H9 (cell line): ENCODE measurements at regions not wholly inside any gene's neighbourhood (a gene's known extent, or its start where the extent isn't known, plus 50 kb on each side); places are given as distances from the start of the nearest gene placed in this dataset.

Experiments
- DNase-seq: peaks from one replicate; pipeline ENCODE4 v3.0.0-alpha.2; 2017
- H2AFZ ChIP-seq: one replicate; pipeline ENCODE4 v1.6.1; 2013; ENCODE audit warnings: mild to moderate bottlenecking, low read length, control low read depth, moderate library complexity
- H2AK5ac ChIP-seq: 2 replicates; pipeline ENCODE4 v1.6.1; 2013; ENCODE audit warnings: low read length, control low read depth, mixed read lengths; ENCODE audit not compliant: insufficient read length
- H2BK120ac ChIP-seq: one replicate; pipeline ENCODE4 v1.6.1; 2013; ENCODE audit warnings: low read depth, mild to moderate bottlenecking, low read length, control low read depth, inconsistent platforms; ENCODE audit not compliant: poor library complexity, severe bottlenecking
- H2BK12ac ChIP-seq: 2 replicates; pipeline ENCODE4 v1.6.1; 2013; ENCODE audit warnings: low read length, control low read depth, mixed read lengths, low read depth; ENCODE audit not compliant: insufficient read length
- H2BK15ac ChIP-seq: 2 replicates; pipeline ENCODE4 v1.6.1; 2013; ENCODE audit warnings: low read depth, low read length, control low read depth
- H2BK20ac ChIP-seq: one replicate; pipeline ENCODE4 v1.6.1; 2013; ENCODE audit warnings: low read depth, mild to moderate bottlenecking, low read length, control low read depth, inconsistent platforms; ENCODE audit not compliant: poor library complexity, severe bottlenecking
- H2BK5ac ChIP-seq: 2 replicates; pipeline ENCODE4 v1.6.1; 2013; ENCODE audit warnings: low read length, control low read depth, mixed read lengths; ENCODE audit not compliant: insufficient read length
- H3K14ac ChIP-seq: 2 replicates; pipeline ENCODE4 v1.6.1; 2013; ENCODE audit warnings: low read length, control low read depth; ENCODE audit not compliant: insufficient read depth
- H3K18ac ChIP-seq: 2 replicates; pipeline ENCODE4 v1.6.1; 2013; ENCODE audit warnings: low read depth, mild to moderate bottlenecking, mixed read lengths, low read length, control low read depth; ENCODE audit not compliant: insufficient read length
- H3K23ac ChIP-seq: 2 replicates; pipeline ENCODE4 v1.6.1; 2013; ENCODE audit warnings: low read length, control low read depth, mixed read lengths, low read depth; ENCODE audit not compliant: insufficient read length
- H3K23me2 ChIP-seq: 2 replicates; pipeline ENCODE4 v1.6.1; 2013; ENCODE audit warnings: low read depth, mild to moderate bottlenecking, mixed read lengths, low read length, control low read depth; ENCODE audit not compliant: insufficient read length, poor library complexity, severe bottlenecking
- H3K27ac ChIP-seq: 2 replicates; pipeline ENCODE4 v1.5.1; 2013; ENCODE audit warnings: low read length, control low read depth, mixed read lengths, low read depth; ENCODE audit not compliant: insufficient read length
- H3K27me3 ChIP-seq: 2 replicates; pipeline ENCODE4 v1.6.1; 2013; ENCODE audit warnings: low read length, control low read depth, inconsistent platforms; ENCODE audit not compliant: insufficient read depth
- H3K4ac ChIP-seq: 2 replicates; pipeline ENCODE4 v1.6.1; 2013; ENCODE audit warnings: low read depth, mild to moderate bottlenecking, control low read depth, inconsistent platforms, low read length, moderate library complexity
- H3K4me1 ChIP-seq: 2 replicates; pipeline ENCODE4 v1.6.1; 2013; ENCODE audit warnings: low read length, control low read depth, inconsistent platforms; ENCODE audit not compliant: insufficient read depth
- H3K4me2 ChIP-seq: 2 replicates; pipeline ENCODE4 v1.6.1; 2013; ENCODE audit warnings: low read length, control low read depth, mixed read lengths; ENCODE audit not compliant: insufficient read length, insufficient read depth
- H3K56ac ChIP-seq: 2 replicates; pipeline ENCODE4 v1.6.1; 2013; ENCODE audit warnings: low read depth, mild to moderate bottlenecking, mixed read lengths, low read length, control low read depth; ENCODE audit not compliant: insufficient read length
- H3K79me1 ChIP-seq: 2 replicates; pipeline ENCODE4 v1.6.1; 2013; ENCODE audit warnings: low read depth, mild to moderate bottlenecking, moderate library complexity, low read length, control low read depth, inconsistent platforms; ENCODE audit not compliant: insufficient read depth, poor library complexity, severe bottlenecking
- H3K79me2 ChIP-seq: 2 replicates; pipeline ENCODE4 v1.6.1; 2013; ENCODE audit warnings: low read length, control low read depth, inconsistent platforms; ENCODE audit not compliant: insufficient read depth
- H3K9ac ChIP-seq: 2 replicates; pipeline ENCODE4 v1.6.1; 2013; ENCODE audit warnings: low read length, control low read depth, mixed read lengths; ENCODE audit not compliant: insufficient read length; ENCODE audit errors: extremely low read depth
- H3K9me3 ChIP-seq: one replicate; pipeline ENCODE4 v1.6.1; 2013; ENCODE audit warnings: low read depth, low read length, inconsistent platforms; ENCODE audit not compliant: control insufficient read depth
- H3T11ph ChIP-seq: one replicate; pipeline ENCODE4 v1.6.1; 2013; ENCODE audit warnings: mild to moderate bottlenecking, low read length, control low read depth, inconsistent platforms
- H4K20me1 ChIP-seq: one replicate; pipeline ENCODE4 v1.6.1; 2013; ENCODE audit not compliant: control insufficient read depth, insufficient read length, insufficient read depth
- H4K5ac ChIP-seq: 2 replicates; pipeline ENCODE4 v1.6.1; 2013; ENCODE audit warnings: low read depth, mild to moderate bottlenecking, mixed read lengths, low read length, control low read depth; ENCODE audit not compliant: insufficient read length
- H4K8ac ChIP-seq: replicated peaks from 2 replicates; pipeline ENCODE4 v1.6.1; 2013; ENCODE audit warnings: low read length, control low read depth, mixed read lengths, low read depth; ENCODE audit not compliant: insufficient read length
- H4K91ac ChIP-seq: 2 replicates; pipeline ENCODE4 v1.6.1; 2013; ENCODE audit warnings: low read depth, mild to moderate bottlenecking, moderate library complexity, mixed read lengths, low read length, control low read depth; ENCODE audit not compliant: insufficient read length
- H3K27ac Mint-ChIP-seq, 3 experiments: 2 replicates in 2 of 3; 3 replicates in 1 of 3; pipeline ENCODE4 v1.8.0; 2020 to 2021; ENCODE audit warnings: mixed read lengths in 3 of 3, mild to moderate bottlenecking in 1 of 3, moderate library complexity in 1 of 3
- H3K27me3 Mint-ChIP-seq: 2 replicates; pipeline ENCODE4 v1.8.0; 2021; ENCODE audit warnings: low read depth, mild to moderate bottlenecking, moderate library complexity, mixed read lengths
- H3K36me3 Mint-ChIP-seq, 3 experiments: 2 replicates in 2 of 3; 3 replicates in 1 of 3; pipeline ENCODE4 v1.8.0; 2020 to 2021; ENCODE audit warnings: low read depth in 3 of 3, mixed read lengths in 3 of 3; ENCODE audit not compliant: insufficient read depth in 1 of 3
- H3K4me1 Mint-ChIP-seq, 2 experiments: 2 replicates each; pipeline ENCODE4 v1.8.0; 2020; ENCODE audit warnings: mixed read lengths in 2 of 2
- H3K4me3 Mint-ChIP-seq, 2 experiments: 2 replicates in 1 of 2; 3 replicates in 1 of 2; pipeline ENCODE4 v1.8.0; 2020 to 2021; ENCODE audit warnings: mild to moderate bottlenecking in 2 of 2, mixed read lengths in 2 of 2, moderate library complexity in 1 of 2
- H3K9me3 Mint-ChIP-seq, 2 experiments: 2 replicates in 1 of 2; 3 replicates in 1 of 2; pipeline ENCODE4 v1.8.0; 2020; ENCODE audit warnings: mild to moderate bottlenecking in 2 of 2, mixed read lengths in 2 of 2, moderate library complexity in 1 of 2
- WGBS: extraction: QIAGEN DNeasy Blood & Tissue Kit; methylation state at CpG from one replicate; pipeline ENCODE4 v1.1.7; 2013; ENCODE audit warnings: missing lambda C conversion rate, low lambda C conversion rate, mixed read lengths; ENCODE audit not compliant: insufficient read length; ENCODE audit errors: extremely low coverage; 5-methylcytosine and 5-hydroxymethylcytosine counted together
- TF ChIP-seq, protein P1 (sequence below): fragments of 200-600 bp; sonication (generic); conservative IDR thresholded peaks from 3 replicates; pipeline ENCODE4 v1.8.0; 2021; ENCODE audit warnings: antibody characterized with exemption, mild to moderate bottlenecking

DNA sequence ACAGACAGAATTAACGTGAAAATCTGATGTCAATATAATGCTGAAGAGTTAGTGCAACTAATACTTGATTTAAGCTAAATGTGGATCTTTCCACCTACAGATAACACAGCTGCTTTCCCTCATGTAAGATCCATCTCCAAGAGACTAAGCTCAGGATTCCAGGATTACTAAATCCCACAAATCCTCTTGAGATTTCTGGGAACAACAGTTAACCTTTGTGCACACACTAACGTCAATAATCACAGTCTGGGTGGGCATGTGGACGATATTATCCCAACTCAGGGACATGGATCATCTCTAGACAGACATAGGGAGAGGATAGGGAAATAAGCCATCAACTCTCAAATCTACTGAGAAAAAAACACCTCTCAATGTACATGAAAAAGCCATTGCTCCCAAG, 432.6 kb downstream of the SATB2 start:
- H2AK5ac ChIP-seq, result no peak overlapping the region
- H2BK15ac ChIP-seq, result no peak overlapping the region
- H3K18ac ChIP-seq, result no peak overlapping the region
- no peak overlapping the region for H3K9ac ChIP-seq
- no peaks in the 10 kb centered on the region for H3K9me3 ChIP-seq
- H3K79me1 ChIP-seq, result no peaks in the 10 kb centered on the region
- peaks cover 4% of the 10 kb centered on the region; the same call in 1 of the 2 replicates for H3K4me1 ChIP-seq
- Mint-ChIP-seq H3K4me3 (no peak overlapping the region), H3K36me3 (peaks cover 0 to 7% (median 2%) of the 10 kb centered on the region in 3 experiments; a peak in 3 of 7 replicates), H3K27ac (no peak overlapping the region), H3K4me1 (peaks cover 9 to 10% of the 10 kb centered on the region in 2 experiments), H3K9me3 (peaks cover 2 to 5% of the 10 kb centered on the region in 2 experiments; a peak in 4 of 5 replicates), H3K27me3 (no peaks in the 10 kb centered on the region; the same call in 1 of the 2 replicates)
- no peak overlapping the region for H3K4ac ChIP-seq
- no peak overlapping the region for H3K23ac ChIP-seq
- H2BK12ac ChIP-seq, result no peak overlapping the region
- H3K56ac ChIP-seq, result no peak overlapping the region
- WGBS, result no CpG with 5 or more reads among the region's 3 CpGs
- TF ChIP-seq, protein P1, sequence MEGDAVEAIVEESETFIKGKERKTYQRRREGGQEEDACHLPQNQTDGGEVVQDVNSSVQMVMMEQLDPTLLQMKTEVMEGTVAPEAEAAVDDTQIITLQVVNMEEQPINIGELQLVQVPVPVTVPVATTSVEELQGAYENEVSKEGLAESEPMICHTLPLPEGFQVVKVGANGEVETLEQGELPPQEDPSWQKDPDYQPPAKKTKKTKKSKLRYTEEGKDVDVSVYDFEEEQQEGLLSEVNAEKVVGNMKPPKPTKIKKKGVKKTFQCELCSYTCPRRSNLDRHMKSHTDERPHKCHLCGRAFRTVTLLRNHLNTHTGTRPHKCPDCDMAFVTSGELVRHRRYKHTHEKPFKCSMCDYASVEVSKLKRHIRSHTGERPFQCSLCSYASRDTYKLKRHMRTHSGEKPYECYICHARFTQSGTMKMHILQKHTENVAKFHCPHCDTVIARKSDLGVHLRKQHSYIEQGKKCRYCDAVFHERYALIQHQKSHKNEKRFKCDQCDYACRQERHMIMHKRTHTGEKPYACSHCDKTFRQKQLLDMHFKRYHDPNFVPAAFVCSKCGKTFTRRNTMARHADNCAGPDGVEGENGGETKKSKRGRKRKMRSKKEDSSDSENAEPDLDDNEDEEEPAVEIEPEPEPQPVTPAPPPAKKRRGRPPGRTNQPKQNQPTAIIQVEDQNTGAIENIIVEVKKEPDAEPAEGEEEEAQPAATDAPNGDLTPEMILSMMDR, result no peak
- H2BK5ac ChIP-seq, result no peak overlapping the region
- no peak overlapping the region for H2BK120ac ChIP-seq
- no peak overlapping the region for H3T11ph ChIP-seq
- no peak overlapping the region for H2AFZ ChIP-seq
- H4K20me1 ChIP-seq, result no peaks in the 10 kb centered on the region
- H3K23me2 ChIP-seq, result no peaks in the 10 kb centered on the region
- H3K27ac ChIP-seq, result no peak overlapping the region
- H3K4me2 ChIP-seq, result no peak overlapping the region
- no peak overlapping the region for H3K14ac ChIP-seq
- no peak overlapping the region for H4K8ac ChIP-seq
- H3K27me3 ChIP-seq, result no peaks in the 10 kb centered on the region
- H4K5ac ChIP-seq, result no peak overlapping the region
- DNase-seq, result no peak
- H2BK20ac ChIP-seq, result no peak overlapping the region
- H4K91ac ChIP-seq, result no peak overlapping the region
- H3K79me2 ChIP-seq, result no peaks in the 10 kb centered on the region
